Stimulated activated CD8-positive, alpha-beta memory T cell treated with anti-CD3 and anti-CD28 coated beads, Interleukin-15, amount 100 ng/mL, for 1 hour (primary cell): ENCODE measurements at regions not wholly inside any gene's neighbourhood (a gene's known extent, or its start where the extent isn't known, plus 50 kb on each side); places are given as distances from the start of the nearest gene placed in this dataset.
"Not testable (repeated sequence)": the region's sequence is repeated elsewhere in the genome, so short reads cannot be mapped to it uniquely, and the experiment has no call there.

Experiments used
- DNase-seq: peaks from one replicate; pipeline ENCODE4 v3.0.0-alpha.2; 2020; ENCODE audit warnings: low read depth

GRCh38 chr18:75845413-75845812 lies 417.9 kb upstream of the SMIM21 start:
- DNase-seq, result no peak

GRCh38 chr18:75844146-75844545 lies 416.6 kb upstream of the SMIM21 start:
- no peak for DNase-seq

GRCh38 chr18:75840131-75840530 lies 412.6 kb upstream of the SMIM21 start:
- DNase-seq, result no peak

GRCh38 chr18:75839686-75840085 lies 412.2 kb upstream of the SMIM21 start:
- not testable (repeated sequence) for DNase-seq

- DNase-seq, result no peak
These were observed 411.5 kb upstream of the SMIM21 start for GRCh38 chr18:75839041-75839440.

- no peak for DNase-seq
These were observed 409.8 kb upstream of the SMIM21 start for GRCh38 chr18:75837316-75837715.

- DNase-seq, result no peak
These were observed 409.0 kb upstream of the SMIM21 start for GRCh38 chr18:75836516-75836915.

GRCh38 chr18:75831960-75832359 lies 404.5 kb upstream of the SMIM21 start:
- DNase-seq, result no peak

- no peak for DNase-seq
These were observed 403.3 kb upstream of the SMIM21 start for GRCh38 chr18:75830828-75831227.

GRCh38 chr18:75829091-75829490 lies 401.6 kb upstream of the SMIM21 start:
- DNase-seq, result no peak

- DNase-seq, result no peak
These were observed 400.9 kb upstream of the SMIM21 start for GRCh38 chr18:75828379-75828778.

GRCh38 chr18:75827751-75828287 lies 400.3 kb upstream of the SMIM21 start:
- DNase-seq, result no peak

GRCh38 chr18:75824661-75825060 lies 397.2 kb upstream of the SMIM21 start:
- DNase-seq, result no peak

- no peak for DNase-seq
These were observed 396.0 kb upstream of the SMIM21 start for GRCh38 chr18:75823471-75823870.

- DNase-seq, result no peak
These were observed 390.9 kb upstream of the SMIM21 start for GRCh38 chr18:75818383-75818782.

- DNase-seq, result no peak
These were observed 388.3 kb upstream of the SMIM21 start for GRCh38 chr18:75815767-75816166.

GRCh38 chr18:75812761-75813160 lies 385.3 kb upstream of the SMIM21 start:
- no peak for DNase-seq

GRCh38 chr18:75810961-75811551 lies 383.6 kb upstream of the SMIM21 start:
- no peak for DNase-seq

GRCh38 chr18:75810516-75810915 lies 383.0 kb upstream of the SMIM21 start:
- no peak for DNase-seq

- DNase-seq, result no peak
These were observed 382.4 kb upstream of the SMIM21 start for GRCh38 chr18:75809926-75810255.

GRCh38 chr18:75809151-75809925 lies 381.8 kb upstream of the SMIM21 start:
- no peak for DNase-seq

- DNase-seq, result no peak
These were observed 377.8 kb upstream of the SMIM21 start for GRCh38 chr18:75805265-75805664.

- no peak for DNase-seq
These were observed 375.2 kb upstream of the SMIM21 start for GRCh38 chr18:75802681-75803080.

GRCh38 chr18:75801178-75801577 lies 373.7 kb upstream of the SMIM21 start:
- DNase-seq, result no peak
